NCI-H2227 (cell line): ENCODE measurements at regions not wholly inside any gene's neighbourhood (a gene's known extent, or its start where the extent isn't known, plus 50 kb on each side); places are given as distances from the start of the nearest gene placed in this dataset.
"Not testable (repeated sequence)": the region's sequence is repeated elsewhere in the genome, so short reads cannot be mapped to it uniquely, and the experiment has no call there.

Source experiments
- DNase-seq: peaks from one replicate; lab custom pipeline; 2025; ENCODE audit not compliant: unreplicated experiment; lab: John Stamatoyannopoulos, UW

DNA sequence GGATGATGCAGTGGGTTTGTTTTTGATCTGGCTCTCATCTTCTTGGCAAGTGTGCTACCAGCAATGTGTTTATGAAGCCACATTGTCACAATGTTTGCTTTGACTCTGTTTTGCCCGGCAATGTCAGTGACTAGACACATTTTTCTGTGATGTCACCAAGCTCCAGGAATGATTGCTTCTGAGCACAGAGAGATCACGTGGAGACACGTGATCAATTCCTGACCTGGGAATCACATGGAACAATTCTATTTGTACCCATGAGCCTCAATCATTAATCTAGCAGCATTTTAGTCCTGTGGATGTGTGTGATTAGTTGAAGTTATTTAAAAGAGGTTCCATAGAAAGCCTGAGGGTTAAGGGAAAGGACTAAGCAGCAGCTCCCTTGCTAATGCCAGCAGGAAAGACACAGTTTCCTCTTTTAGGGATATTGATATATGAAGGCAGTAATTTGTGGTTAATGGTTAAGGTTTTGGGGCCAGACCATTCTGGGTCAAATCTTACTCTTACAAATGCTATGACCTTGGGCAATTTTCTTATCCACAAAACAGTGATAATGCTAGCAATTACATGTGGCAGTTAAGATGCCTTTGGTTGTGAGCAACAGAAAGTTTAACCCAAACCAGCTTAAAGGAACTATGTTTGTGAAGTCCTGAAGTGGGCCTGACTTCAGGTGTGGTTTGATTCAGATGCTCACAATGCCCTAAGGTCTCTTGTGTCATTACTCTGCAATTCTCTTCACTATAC lies 59.0 kb downstream of the FASLG start:
- DNase-seq: peak; percentile 23

GRCh38 chr1:172719066-172719627 lies 60.2 kb downstream of the FASLG start:
- no peak for DNase-seq

- peak; percentile 32 for DNase-seq
Measured at GRCh38 chr1:172719694-172720138, 60.8 kb downstream of the FASLG start.

GRCh38 chr1:172720339-172720738 lies 61.4 kb downstream of the FASLG start:
- DNase-seq: no peak

- no peak for DNase-seq
Measured at GRCh38 chr1:172723251-172723650, 64.3 kb downstream of the FASLG start.

DNA sequence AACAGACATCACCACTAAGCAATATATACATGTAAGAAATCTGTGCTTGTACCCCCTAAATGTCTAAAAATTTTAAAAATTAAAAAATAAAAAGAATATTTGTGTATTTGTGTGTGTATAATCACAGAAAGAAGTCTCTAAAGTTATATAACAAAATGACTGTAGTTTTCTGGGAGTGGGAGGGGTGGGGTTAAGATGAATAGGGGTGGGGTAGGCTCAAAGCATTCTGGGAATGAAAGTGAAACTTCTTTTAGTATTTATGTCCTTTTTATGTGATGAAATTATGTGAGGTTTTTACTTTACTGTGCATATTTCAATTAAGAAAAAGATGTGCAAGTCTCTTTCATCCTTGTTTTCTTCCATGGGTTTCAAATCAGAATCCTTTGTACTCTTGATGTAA lies 65.3 kb downstream of the FASLG start:
- DNase-seq: no peak

DNA sequence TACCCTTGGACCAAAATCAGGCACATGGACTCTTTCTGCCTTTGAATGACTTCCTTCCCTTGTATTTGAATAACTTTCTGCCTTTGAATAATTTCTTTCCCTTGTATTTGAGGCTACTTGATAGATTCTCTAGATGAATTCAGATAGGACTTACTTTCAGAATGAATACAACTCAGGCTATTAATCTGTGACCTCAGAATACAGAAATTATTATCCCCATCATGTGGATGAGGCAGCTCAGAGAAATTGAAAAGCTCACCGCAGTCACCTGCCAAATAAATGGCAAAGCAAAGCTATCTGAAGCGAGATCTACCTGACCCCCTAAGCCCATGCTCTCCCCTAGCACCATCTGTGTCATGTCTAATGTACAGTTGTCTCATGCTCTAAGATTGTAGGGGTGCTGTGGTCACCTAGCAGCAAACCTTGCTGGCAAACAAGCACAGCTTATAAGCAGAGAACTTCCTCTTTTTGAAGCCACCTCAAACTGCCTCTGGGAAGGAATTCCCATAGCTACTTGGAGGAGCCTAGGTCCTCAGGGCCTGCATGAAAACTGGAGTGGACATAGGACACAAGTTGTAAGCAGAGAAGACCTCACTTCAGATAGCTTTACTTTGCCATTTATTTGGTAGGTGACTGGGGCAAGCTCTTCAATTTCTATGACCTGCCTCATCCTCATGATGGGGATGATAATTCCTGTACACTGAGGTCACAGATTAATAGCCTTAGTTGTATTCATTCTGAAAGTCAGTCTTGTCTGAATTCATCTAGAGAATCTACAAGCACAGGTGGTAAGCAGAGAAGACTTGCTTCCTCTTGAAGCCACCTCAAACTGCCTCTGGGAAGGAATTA lies 66.1 kb downstream of the FASLG start:
- no peak for DNase-seq

GRCh38 chr1:172726740-172727139 lies 67.8 kb downstream of the FASLG start:
- no peak for DNase-seq

DNA sequence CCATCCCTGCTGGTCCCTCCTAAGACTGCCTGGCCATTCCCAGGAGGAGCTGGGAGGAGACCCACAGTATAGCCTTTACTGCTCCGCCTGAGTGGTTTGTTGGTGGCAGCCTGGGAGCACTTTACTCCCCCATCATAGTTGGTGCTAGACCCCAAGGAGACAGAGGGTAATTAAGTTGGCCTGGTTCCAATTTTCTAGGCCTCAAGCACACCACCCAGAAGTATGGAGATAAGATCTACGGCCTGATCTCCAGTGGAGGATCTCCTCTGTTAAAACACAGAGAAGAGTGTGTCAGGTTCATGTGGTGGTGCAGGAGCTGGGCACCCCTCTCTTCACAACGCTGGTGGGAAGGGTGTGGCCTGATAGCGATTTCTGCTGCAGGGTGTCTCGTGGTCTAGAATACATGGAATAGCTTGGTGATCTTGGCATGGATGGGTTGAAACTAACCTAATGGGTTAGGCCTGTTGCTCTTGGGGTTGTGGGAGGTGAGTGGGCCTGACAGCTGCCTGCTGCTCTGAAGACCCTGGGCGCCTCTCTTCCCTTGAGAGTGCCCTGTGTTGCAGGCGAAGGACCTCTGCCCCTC lies 68.5 kb downstream of the FASLG start:
- DNase-seq: no peak

DNA sequence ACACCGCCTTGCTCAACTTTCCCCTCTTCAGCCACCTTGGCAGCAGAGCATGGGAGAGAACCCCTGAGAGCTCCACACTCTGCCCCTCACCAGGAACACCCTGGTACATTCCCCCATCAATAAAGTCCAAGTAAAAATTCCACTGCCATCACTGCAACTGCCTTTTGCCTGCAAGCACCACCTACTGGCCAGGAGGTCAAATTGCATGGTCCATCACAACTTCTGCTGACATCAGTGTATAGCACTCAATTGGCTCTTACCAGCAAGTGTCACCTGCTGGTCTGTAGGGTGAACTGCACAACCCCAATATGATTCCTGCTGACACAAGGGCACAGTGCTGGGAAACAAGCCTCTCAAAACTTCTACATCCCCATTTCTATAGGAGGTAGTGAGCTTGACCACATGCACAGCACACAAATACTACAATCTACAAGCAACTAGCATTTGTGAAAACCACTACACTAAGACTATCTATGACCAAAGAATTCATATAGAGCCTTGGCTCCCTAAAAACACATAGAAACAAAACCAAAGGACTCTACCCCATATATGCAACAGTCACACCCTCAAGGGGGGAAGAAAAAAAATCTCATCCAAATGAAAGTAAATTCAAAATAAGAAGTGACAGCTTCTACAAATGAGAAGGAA lies 69.2 kb downstream of the FASLG start:
- peak; percentile 4 for DNase-seq

DNA sequence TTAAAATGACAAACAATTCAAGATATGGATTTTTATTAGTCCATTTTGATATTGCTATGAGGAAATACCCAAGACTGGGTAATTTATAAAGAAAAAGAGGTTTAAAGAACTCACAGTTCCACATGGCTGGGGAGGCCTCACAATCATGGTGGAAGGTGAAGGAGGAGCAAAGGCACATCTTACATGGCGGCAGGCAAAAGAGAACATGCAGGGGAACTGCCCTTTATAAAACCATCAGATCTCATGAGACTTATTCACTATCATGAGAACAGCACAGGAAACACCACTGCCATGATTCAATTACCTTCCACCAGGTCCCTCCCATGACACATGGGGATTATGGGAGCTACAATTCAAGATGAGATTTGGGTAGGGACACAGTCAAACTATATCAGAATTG lies 69.8 kb downstream of the FASLG start:
- not testable (repeated sequence) for DNase-seq

DNA sequence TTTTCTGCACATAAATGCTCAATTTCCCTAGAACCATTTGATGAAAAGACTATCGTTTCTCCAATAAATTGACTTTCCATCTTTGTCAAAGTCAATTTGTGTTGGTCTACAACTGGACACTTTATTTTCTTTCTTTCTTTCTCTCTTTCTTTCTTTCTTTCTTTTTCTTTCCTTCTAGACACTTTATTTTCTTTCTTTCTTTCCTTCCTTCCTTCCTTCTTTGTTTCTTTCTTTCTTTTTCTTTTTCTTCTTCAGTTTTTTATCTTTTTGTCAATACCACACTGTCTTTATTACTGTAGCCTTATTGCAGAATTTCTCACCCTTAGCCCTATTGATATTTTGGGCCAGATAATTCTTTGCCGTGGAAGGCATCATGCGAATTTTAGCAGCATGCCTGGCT lies 73.5 kb downstream of the FASLG start:
- no peak for DNase-seq

DNA sequence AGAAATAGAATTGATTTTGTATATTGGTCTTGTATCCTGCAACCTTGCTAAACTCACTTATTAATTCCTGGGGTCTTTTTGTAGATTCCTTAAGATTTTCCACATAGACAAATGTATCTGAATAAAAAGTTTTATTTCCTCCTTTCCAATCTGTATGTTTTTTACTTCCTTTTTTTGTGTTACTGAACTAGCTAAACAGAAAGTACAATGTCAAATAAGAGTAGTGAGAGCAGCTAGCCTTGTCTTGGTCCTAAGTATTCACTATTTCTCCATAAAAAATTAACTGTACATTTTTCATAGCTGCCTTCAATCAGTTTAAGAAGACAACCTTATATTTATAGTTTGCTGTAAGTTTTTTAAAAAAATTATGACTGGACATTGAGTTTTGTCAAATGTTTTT lies 74.9 kb downstream of the FASLG start:
- DNase-seq: no peak

DNA sequence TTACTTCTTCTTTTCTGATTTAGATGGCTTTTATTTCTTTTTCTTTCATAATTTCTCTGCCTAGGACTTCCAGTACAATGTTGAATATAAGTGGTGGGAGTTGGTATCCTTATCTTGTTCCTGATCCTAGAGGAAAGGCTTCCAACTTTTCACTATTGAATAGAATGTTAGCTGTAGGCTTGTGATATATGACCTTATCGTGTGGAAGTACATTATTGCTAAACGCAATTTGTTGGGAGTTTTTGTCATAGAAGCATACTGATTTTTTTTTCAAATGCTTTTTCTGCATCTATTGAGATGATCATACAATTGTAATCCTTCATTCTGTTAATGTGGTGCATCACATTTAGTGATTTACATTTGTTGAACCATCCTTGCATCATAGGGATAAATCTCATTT lies 79.5 kb downstream of the FASLG start:
- no peak for DNase-seq

- DNase-seq: peak; percentile 5
Measured at GRCh38 chr1:172742599-172743500, 83.9 kb downstream of the FASLG start.

DNA sequence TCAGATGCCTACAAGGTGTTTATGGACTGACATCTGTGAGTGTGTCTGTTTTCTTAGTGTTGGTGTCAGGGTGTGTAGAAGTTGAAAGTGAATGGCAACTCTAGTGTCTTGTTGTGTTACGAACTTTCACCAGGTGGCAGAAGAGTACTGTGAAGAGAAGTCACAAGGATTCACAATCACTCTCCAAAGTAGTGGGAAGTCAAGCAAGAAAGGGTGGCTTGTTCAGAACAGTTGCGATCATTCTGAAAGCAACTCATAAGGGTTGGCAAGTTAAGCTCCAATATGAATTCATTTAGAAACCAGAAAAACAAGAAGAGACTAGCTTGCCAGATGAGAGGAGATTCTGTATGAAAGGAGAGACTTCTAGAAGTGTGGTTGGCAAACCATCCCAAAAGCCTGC lies 86.1 kb downstream of the FASLG start:
- DNase-seq: no peak

DNA sequence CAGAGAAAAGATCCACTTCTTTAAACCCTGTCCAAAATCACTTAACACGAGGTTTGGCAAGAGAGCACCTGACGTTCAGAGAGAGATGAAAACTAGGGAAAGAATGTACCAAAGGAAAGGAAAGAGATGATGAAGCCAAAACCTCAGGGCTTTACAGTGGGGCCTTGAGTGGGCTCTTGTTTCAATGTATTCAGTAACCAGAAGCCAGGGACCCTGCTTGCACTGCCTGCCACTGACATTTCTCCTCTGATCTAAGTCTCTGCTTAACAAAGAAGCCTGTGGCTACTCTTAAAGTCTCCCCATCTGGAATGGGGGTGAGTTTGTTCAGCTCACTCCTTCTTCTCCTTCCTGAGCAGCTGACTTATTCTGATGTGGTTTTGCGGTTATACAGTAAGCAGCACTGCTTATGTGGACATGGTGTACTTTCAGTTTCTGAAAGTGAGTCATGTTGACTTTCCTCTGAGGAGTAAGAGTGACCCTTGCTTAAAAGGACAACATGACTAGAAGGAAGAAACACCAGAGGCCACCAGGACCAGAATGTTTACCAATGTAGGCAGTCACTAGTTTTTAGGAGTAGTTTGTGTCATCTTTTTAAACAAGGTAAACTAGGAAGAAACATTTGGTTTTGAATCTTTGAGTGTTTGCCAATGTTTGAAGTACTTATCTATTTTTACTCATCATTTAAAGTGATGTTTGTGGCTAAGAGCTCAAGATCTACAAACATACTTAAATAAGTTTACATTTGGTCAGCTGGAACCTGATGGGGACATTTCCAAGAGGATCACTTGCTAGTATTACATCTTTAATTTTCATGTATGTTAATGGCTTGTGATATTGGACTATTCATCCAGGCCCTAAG lies 87.4 kb downstream of the FASLG start:
- DNase-seq: no peak

DNA sequence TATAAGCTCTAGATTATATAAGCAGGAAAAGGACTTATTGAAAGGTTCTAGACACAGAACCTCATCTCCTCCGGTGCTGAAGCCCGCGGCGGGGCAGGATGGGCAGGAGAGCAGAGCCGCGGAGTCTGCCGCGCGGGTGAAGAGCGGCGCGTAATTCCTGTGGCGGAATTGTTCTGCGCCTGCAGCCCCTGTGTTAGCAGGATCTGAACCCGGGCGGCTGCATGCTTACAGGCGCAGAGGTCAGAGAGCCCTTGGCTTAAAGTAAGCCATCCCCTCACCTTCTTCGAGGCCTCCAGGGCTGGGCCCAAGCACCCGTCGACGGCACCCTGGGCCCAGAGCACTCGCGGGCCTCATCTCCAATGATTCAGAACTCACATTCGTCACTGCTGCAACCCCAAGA lies 89.3 kb downstream of the FASLG start:
- DNase-seq: no peak

GRCh38 chr1:172751683-172752082 lies 92.8 kb downstream of the FASLG start:
- no peak for DNase-seq
